Central memory CD8-positive, alpha-beta T cell (primary cell): ENCODE measurements at regions not wholly inside any gene's neighbourhood (a gene's known extent, or its start where the extent isn't known, plus 50 kb on each side); places are given as distances from the start of the nearest gene placed in this dataset.

ENCODE experiments used
- ATAC-seq: fragments of 150-1000 bp; cut with Tn5 transposase; replicated peaks from 2 replicates; pipeline ENCODE4 v1.10.0; 2022; ENCODE audit warnings: mild to moderate bottlenecking, moderate FRiP score, moderate number of reproducible peaks; ENCODE audit not compliant: poor library complexity, severe bottlenecking; ENCODE audit errors: extremely low read depth
- DNase-seq, 2 donors: peaks; one replicate each; pipeline ENCODE4 v3.0.0; 2021; ENCODE audit warnings: low spot score in 2 of 2
- H3K27ac Mint-ChIP-seq: one replicate; pipeline ENCODE4 v1.8.0; 2022; ENCODE audit warnings: low read depth, mild to moderate bottlenecking, moderate library complexity, mixed read lengths
- H3K27me3 Mint-ChIP-seq: one replicate; pipeline ENCODE4 v1.8.0; 2022; ENCODE audit warnings: mixed read lengths
- H3K36me3 Mint-ChIP-seq: one replicate; pipeline ENCODE4 v1.8.0; 2022; ENCODE audit warnings: mild to moderate bottlenecking, moderate library complexity, mixed read lengths; ENCODE audit not compliant: insufficient read depth
- H3K4me1 Mint-ChIP-seq: one replicate; pipeline ENCODE4 v1.8.0; 2022; ENCODE audit warnings: mixed read lengths
- H3K4me3 Mint-ChIP-seq: one replicate; pipeline ENCODE4 v1.8.0; 2022; ENCODE audit warnings: mild to moderate bottlenecking, moderate library complexity, mixed read lengths
- H3K9me3 Mint-ChIP-seq: one replicate; pipeline ENCODE4 v1.8.0; 2022; ENCODE audit warnings: mixed read lengths

DNA sequence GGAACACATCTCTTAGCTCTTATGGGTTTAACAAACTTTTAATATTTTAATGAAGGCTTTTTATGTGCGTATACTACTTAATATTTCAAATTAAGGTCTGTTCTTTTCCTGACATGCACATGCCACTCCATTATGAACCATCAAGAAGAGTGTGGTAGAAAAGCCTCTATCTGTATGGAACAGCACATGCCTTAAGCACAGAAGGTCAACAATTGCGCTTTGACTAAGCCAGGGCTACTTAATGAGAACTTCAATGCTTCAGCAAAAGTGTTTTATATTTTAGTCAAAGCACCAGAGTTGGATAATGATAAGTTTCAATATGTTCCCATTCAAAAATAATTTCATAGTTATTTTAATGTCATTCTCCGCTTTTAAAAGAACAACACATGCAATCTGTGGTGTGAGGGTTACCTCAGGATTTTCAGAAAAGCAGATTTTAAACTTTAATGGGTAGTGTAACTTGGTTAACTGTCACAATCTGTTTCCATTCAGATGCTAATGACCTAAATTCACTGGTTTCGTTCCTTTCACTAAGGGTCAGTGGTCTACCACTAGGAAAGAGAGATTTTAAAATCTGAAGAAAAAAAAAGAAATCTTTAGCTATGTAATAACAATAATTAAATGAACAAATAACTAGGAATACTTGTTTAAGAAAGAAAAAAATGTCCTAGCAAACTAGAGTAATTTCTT lies 193.4 kb upstream of the NOVA1 start:
- Mint-ChIP-seq H3K27me3 (no peaks in the 10 kb centered on the region), H3K9me3 (peaks cover 40% of the 10 kb centered on the region), H3K36me3 (peaks cover 2% of the 10 kb centered on the region), H3K4me1 (no peaks in the 10 kb centered on the region), H3K4me3 (no peak overlapping the region), H3K27ac (no peak overlapping the region)
- DNase-seq: no peak
- ATAC-seq: no peak

DNA sequence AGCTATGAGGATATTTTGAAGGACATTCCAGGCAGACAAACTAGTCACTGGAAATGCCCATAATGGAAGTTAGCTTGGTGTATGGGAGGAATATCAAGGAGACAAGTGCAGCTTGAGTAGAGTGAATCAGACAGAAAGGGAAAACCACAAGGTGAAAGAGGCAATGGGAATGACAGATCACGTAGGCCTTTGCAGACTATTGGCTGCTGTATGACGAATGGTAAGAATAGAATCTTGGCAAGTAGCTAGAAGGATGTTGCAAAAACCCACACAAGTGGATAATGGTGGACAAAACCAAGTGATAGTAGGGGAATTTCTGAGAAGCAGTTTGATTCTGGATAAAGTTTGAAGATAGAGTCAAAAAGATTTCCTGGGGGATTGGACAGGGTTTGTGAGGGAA lies 196.9 kb upstream of the NOVA1 start:
- H3K36me3 Mint-ChIP-seq: peaks cover 2% of the 10 kb centered on the region
- ATAC-seq (no peak), DNase-seq (no peak)
- H3K27me3 Mint-ChIP-seq: no peaks in the 10 kb centered on the region
- H3K4me3 Mint-ChIP-seq: no peak overlapping the region
- H3K9me3 Mint-ChIP-seq: peaks cover 39% of the 10 kb centered on the region
- H3K4me1 Mint-ChIP-seq: no peaks in the 10 kb centered on the region
- no peak overlapping the region for H3K27ac Mint-ChIP-seq

DNA sequence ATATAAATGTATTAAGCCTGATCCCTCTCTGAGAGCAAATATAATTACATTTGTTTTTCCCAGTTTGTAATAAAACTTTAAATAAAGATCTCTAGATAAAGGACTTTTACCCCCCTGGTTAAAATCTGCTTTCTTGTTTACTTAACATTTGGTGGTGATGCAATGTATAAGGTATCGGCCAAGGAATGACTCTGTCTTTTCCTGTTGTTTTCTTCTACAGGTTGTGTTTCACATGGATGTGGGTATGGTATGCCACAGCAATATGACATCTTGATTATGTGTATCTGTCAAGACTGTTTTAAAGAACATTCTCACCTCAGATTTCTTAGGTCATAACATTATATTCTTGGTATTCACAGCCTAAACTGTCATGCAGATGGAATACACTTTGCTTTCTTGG lies 210.6 kb upstream of the NOVA1 start:
- Mint-ChIP-seq H3K36me3 (peaks cover 2% of the 10 kb centered on the region), H3K4me3 (no peak overlapping the region), H3K9me3 (peaks cover 29% of the 10 kb centered on the region), H3K4me1 (no peaks in the 10 kb centered on the region), H3K27me3 (no peaks in the 10 kb centered on the region), H3K27ac (no peak overlapping the region)
- no peak for ATAC-seq
- no peak for DNase-seq

DNA sequence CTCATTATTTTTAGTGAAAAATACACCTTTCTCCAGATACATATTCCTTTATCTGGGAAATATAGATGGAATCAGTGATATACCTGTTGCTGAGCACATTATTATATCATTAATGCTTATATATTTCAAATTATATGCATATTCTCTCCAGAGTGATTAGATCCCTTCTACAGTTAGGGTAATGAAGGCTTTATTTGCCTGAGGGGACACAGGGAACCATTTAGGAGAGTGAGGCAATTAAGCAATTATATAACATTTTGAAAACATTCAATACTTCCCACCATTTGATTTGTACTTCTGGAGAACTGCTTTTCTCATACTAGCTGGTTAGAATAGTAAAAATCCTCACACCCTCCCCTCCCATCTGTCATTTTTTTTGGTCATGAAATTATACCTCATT lies 212.8 kb upstream of the NOVA1 start:
- DNase-seq (no peak), ATAC-seq (no peak)
- H3K4me1 Mint-ChIP-seq: no peaks in the 10 kb centered on the region
- peaks cover 14% of the 10 kb centered on the region for H3K9me3 Mint-ChIP-seq
- H3K27me3 Mint-ChIP-seq: no peaks in the 10 kb centered on the region
- H3K4me3 Mint-ChIP-seq: no peak overlapping the region
- peaks cover 2% of the 10 kb centered on the region for H3K36me3 Mint-ChIP-seq
- H3K27ac Mint-ChIP-seq: no peak overlapping the region

DNA sequence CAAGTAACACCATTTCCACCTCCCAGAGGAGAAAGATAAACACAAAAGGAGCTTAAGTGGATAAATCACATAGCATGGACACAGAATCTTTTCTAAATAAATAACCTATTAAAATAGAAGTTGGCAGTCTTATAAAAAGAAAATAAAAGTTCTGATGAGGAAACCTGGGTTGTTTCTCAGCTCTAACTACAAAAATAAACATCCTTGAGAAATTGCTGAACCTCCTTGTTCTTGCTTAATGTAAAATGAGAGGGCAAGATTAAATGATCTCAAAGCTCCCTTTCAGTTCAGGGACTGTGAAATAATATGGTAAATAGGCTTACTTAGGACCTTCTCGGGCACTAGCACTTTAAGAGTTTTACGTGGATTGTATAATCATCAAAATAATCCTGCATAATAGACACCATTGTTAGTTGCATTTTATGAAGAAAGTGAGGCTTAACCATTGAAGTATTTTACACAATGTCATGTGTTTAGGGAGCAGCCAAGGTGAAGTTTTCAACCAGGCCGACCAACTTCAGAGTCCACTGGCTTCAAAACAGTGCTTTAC lies 214.0 kb upstream of the NOVA1 start:
- H3K27ac Mint-ChIP-seq: no peak overlapping the region
- no peak overlapping the region for H3K4me3 Mint-ChIP-seq
- H3K4me1 Mint-ChIP-seq: no peaks in the 10 kb centered on the region
- DNase-seq: no peak
- peaks cover 18% of the 10 kb centered on the region for H3K9me3 Mint-ChIP-seq
- no peaks in the 10 kb centered on the region for H3K27me3 Mint-ChIP-seq
- ATAC-seq: no peak
- H3K36me3 Mint-ChIP-seq: no peaks in the 10 kb centered on the region

DNA sequence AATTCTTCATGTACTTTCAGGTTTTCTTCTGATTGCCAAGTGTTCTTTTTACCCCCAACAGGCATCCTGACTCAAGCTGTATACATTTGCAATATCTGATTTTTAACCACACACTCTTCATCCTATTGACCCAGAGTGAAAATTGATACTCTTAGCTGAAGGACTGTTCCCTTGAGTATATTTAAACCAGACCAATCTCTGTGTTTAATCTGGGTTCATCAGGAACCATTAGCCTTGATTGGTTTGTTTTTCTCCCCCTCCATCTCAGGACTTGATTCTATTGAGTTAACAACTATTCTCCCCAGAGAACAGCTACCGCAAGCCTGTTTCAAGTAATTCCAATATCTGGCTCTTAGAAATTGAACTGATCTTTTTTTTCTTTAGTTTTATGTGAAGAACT lies 222.3 kb upstream of the NOVA1 start:
- peaks cover 27% of the 10 kb centered on the region for H3K9me3 Mint-ChIP-seq
- DNase-seq: no peak
- H3K4me3 Mint-ChIP-seq: no peak overlapping the region
- H3K4me1 Mint-ChIP-seq: no peaks in the 10 kb centered on the region
- no peaks in the 10 kb centered on the region for H3K27me3 Mint-ChIP-seq
- no peak overlapping the region for H3K27ac Mint-ChIP-seq
- no peaks in the 10 kb centered on the region for H3K36me3 Mint-ChIP-seq
- no peak for ATAC-seq

DNA sequence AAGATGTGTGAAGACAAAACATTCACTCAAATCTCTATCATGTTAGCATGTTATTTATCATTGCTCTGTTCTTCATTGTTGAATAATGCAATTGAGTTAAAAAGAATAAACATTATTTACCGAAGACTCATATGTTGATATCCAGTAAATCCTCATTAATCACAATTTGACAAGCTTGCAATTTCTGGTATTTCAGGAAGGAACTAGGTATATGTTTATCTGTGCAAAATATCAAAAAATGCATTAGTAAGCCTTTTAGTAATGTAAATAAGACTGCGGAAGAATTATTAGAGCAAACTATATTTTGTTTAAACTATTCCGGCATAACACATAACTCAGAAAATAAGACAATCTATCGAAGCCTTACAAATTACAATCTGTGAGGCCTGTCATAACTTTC lies 222.7 kb upstream of the NOVA1 start:
- DNase-seq: no peak
- no peak overlapping the region for H3K4me3 Mint-ChIP-seq
- no peaks in the 10 kb centered on the region for H3K36me3 Mint-ChIP-seq
- H3K27me3 Mint-ChIP-seq: no peaks in the 10 kb centered on the region
- no peaks in the 10 kb centered on the region for H3K4me1 Mint-ChIP-seq
- H3K27ac Mint-ChIP-seq: no peak overlapping the region
- H3K9me3 Mint-ChIP-seq: peaks cover 28% of the 10 kb centered on the region
- ATAC-seq: no peak

DNA sequence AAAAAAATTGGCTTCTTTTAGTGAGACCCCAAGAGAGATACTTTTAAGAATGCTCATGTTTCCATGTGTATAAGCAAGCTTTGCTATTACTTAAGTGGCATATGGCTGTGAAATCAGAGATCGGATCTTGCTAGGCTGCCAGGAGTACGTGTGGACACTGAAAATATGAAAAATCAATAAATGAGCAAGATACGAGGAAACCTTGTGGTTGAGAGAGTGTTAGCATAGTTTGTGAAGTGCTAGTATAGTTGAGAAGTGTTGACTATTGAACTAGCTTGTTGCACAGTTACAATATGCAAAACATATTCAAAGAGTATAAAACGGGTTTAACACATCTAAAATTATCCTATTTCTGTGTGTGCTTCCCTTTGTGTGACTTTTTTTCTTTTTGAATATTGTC lies 230.9 kb upstream of the NOVA1 start:
- no peaks in the 10 kb centered on the region for H3K36me3 Mint-ChIP-seq
- ATAC-seq (no peak), DNase-seq (no peak)
- H3K27ac Mint-ChIP-seq: no peak overlapping the region
- peaks cover 23% of the 10 kb centered on the region for H3K9me3 Mint-ChIP-seq
- H3K27me3 Mint-ChIP-seq: no peaks in the 10 kb centered on the region
- H3K4me1 Mint-ChIP-seq: no peaks in the 10 kb centered on the region
- H3K4me3 Mint-ChIP-seq: no peak overlapping the region

DNA sequence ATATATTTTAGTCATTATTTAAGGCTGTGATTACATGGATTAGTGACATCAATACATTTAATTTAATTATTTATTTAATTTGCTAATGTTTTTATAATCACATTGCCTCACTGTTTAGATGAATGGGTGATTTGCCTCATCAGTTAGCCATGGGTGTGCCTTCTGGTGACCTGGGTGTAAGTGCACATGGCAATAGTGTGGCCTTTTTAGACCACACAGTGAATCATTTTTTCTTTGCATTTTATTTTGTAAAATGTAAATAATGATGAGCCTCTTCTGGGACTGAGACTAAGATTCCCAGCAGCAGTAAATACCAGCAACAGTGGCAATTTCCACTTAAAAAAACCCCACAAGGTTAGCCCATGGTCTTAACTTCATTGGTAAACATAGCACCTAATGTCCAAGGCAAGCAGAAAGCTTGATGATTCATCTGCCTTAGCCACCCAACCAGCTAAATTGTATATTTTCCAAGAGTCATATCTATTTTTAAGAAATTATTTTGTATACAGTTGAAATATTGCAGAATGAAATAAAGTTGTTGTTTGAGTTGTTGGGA lies 235.9 kb upstream of the NOVA1 start:
- Mint-ChIP-seq H3K4me3 (no peak overlapping the region), H3K36me3 (peaks cover 1% of the 10 kb centered on the region), H3K27ac (no peak overlapping the region), H3K9me3 (peaks cover 15% of the 10 kb centered on the region), H3K4me1 (no peaks in the 10 kb centered on the region), H3K27me3 (no peaks in the 10 kb centered on the region)
- DNase-seq (no peak), ATAC-seq (no peak)

DNA sequence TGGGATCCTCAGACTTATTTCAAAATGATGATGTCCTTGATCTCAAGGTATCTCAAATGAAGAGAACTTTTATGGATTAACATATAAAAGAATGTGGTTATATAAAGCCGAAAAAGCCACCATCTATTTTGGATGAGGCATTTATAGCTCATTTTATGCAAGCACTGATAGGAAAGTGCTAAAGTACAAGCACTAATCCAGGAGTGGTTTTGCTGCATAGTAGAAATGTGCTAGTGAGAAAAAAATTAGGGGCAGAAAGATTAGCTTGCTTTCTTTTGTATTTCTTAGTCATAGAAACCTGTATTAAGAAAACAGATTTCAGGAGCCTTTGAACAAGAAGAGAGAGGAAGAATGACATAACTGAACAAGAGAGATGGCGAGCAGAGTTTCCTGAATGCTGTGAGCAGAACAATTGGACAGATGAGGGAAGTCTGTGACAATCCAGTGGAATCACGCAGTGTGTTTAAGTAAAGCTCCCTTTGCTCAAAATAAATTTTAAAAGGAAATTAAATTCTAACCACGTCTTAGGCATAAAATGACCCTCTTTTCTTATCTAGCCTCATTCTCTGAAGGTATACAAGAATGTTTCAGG lies 238.2 kb upstream of the NOVA1 start:
- Mint-ChIP-seq H3K4me1 (no peaks in the 10 kb centered on the region), H3K27ac (no peak overlapping the region), H3K9me3 (peaks cover 13% of the 10 kb centered on the region), H3K4me3 (no peak overlapping the region), H3K27me3 (no peaks in the 10 kb centered on the region), H3K36me3 (peaks cover 1% of the 10 kb centered on the region)
- no peak for ATAC-seq
- no peak for DNase-seq

DNA sequence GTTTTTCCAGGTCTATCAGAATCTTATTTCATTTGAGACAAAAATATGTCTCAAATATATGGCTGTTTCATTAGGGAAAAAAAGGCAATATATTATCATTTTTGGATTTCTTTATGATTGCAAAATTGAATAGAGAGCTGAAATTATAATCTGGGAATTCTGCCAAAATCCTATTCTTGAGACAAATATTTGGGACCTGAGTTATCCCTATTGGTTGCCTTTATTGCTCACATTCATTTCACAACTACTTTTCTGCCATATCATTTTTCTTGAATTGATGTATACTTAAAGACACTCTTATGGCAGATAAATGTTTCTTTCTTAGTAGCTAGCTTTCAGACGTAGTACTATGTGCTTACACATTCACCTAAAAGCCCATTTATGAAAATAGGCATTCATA lies 241.6 kb upstream of the NOVA1 start:
- Mint-ChIP-seq H3K4me3 (no peak overlapping the region), H3K27me3 (no peaks in the 10 kb centered on the region)
- ATAC-seq: no peak

DNA sequence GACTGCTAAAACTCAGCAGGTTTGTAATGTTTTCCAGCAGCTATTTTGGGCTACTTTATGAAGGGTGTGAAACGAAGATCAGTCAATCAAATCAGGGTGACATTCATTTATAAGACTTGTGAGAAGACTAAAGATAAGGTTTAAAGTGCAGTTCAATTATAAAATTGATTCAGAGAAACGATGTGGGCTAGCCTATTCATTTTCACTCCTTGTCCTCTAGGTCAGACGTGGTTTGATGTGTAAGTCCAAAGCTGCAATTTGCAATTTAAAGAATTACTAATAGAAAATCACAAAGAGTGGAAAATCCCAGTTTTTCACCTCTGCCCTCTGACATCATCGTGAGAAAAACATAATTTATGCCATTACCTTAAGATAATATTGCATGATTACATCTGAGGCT lies 243.5 kb upstream of the NOVA1 start:
- DNase-seq: no peak
- Mint-ChIP-seq H3K27me3 (no peaks in the 10 kb centered on the region), H3K36me3 (no peaks in the 10 kb centered on the region), H3K9me3 (peaks cover 22% of the 10 kb centered on the region), H3K27ac (no peak overlapping the region), H3K4me1 (no peaks in the 10 kb centered on the region), H3K4me3 (no peak overlapping the region)
- ATAC-seq: no peak

More for the DNA sequence above, 241.6 kb upstream of the NOVA1 start:
- Mint-ChIP-seq H3K36me3 (no peaks in the 10 kb centered on the region), H3K9me3 (peaks cover 12% of the 10 kb centered on the region), H3K27ac (no peak overlapping the region), H3K4me1 (no peaks in the 10 kb centered on the region)
- no peak for DNase-seq
